Parathyroid adenoma (tissue), 2 donors: ENCODE measurements at regions not wholly inside any gene's neighbourhood (a gene's known extent, or its start where the extent isn't known, plus 50 kb on each side); places are given as distances from the start of the nearest gene placed in this dataset.

Source experiments
- H2AFZ ChIP-seq: fragments of 300-600 bp; sonication (generic); one replicate; pipeline ENCODE4 v1.7.0; 2017; ENCODE audit warnings: antibody characterized with exemption, mild to moderate bottlenecking
- H3K27ac ChIP-seq: fragments of 300-600 bp; sonication (generic); one replicate; pipeline ENCODE4 v1.7.0; 2017
- H3K27me3 ChIP-seq: fragments of 300-600 bp; sonication (generic); one replicate; pipeline ENCODE4 v1.7.0; 2017; ENCODE audit warnings: low read length; ENCODE audit not compliant: control insufficient read depth, insufficient read depth
- H3K36me3 ChIP-seq: fragments of 300-600 bp; sonication (generic); one replicate; pipeline ENCODE4 v1.7.0; 2017; ENCODE audit warnings: low read length; ENCODE audit not compliant: control insufficient read depth, insufficient read depth
- H3K4me1 ChIP-seq: fragments of 300-600 bp; sonication (generic); one replicate; pipeline ENCODE4 v1.7.0; 2017; ENCODE audit warnings: control low read depth
- H3K4me2 ChIP-seq: fragments of 300-600 bp; sonication (generic); one replicate; pipeline ENCODE4 v1.7.0; 2017; ENCODE audit warnings: low read length
- H3K4me3 ChIP-seq: fragments of 300-600 bp; sonication (generic); one replicate; pipeline ENCODE4 v1.7.0; 2017; ENCODE audit warnings: low read depth, low read length
- H3K79me2 ChIP-seq: fragments of 300-600 bp; sonication (generic); one replicate; pipeline ENCODE4 v1.7.0; 2017; ENCODE audit warnings: control low read depth
- H3K9ac ChIP-seq: fragments of 300-600 bp; sonication (generic); one replicate; pipeline ENCODE4 v1.7.0; 2017; ENCODE audit warnings: mild to moderate bottlenecking
- H3K9me3 ChIP-seq: fragments of 300-600 bp; sonication (generic); one replicate; pipeline ENCODE4 v1.7.0; 2017; ENCODE audit warnings: low read length; ENCODE audit not compliant: control insufficient read depth
- TF ChIP-seq, protein P1 (sequence below): fragments of 300-600 bp; sonication (generic); IDR thresholded peaks from one replicate; pipeline ENCODE4 v1.7.0; 2017; ENCODE audit warnings: antibody characterized with exemption, mild to moderate bottlenecking
- donor health status: primary hyperparathyroidism.

DNA sequence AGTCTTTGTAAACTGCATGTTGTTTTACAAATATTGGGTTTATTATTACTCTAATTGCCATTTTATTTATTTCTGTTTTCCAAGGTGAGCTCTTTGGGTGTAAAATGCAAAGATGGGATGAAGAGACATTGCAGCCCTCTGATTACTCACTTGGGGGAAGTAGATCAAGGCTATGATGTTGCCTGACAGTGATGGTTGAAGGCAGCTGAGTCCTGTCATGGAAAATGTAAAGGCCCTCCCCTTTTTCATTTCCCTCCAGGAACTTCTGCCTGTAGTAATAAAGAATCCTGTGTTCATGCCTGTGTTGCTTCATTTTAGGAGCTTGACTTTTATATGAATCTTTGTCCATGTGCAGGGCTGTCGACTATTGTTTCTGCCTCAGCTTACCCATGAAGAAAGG, 605.4 kb upstream of the CLINT1 start:
- Histone ChIP-seq H3K9me3 (no peaks in the 10 kb centered on the region), H3K79me2 (no peaks in the 10 kb centered on the region), H3K27ac (no peak overlapping the region), H3K9ac (no peak overlapping the region), H3K4me3 (no peak overlapping the region), H3K36me3 (no peaks in the 10 kb centered on the region), H2AFZ (no peak overlapping the region), H3K27me3 (no peaks in the 10 kb centered on the region), H3K4me2 (no peak overlapping the region), H3K4me1 (no peaks in the 10 kb centered on the region)
- TF ChIP-seq, protein P1, sequence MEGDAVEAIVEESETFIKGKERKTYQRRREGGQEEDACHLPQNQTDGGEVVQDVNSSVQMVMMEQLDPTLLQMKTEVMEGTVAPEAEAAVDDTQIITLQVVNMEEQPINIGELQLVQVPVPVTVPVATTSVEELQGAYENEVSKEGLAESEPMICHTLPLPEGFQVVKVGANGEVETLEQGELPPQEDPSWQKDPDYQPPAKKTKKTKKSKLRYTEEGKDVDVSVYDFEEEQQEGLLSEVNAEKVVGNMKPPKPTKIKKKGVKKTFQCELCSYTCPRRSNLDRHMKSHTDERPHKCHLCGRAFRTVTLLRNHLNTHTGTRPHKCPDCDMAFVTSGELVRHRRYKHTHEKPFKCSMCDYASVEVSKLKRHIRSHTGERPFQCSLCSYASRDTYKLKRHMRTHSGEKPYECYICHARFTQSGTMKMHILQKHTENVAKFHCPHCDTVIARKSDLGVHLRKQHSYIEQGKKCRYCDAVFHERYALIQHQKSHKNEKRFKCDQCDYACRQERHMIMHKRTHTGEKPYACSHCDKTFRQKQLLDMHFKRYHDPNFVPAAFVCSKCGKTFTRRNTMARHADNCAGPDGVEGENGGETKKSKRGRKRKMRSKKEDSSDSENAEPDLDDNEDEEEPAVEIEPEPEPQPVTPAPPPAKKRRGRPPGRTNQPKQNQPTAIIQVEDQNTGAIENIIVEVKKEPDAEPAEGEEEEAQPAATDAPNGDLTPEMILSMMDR: no peak

DNA sequence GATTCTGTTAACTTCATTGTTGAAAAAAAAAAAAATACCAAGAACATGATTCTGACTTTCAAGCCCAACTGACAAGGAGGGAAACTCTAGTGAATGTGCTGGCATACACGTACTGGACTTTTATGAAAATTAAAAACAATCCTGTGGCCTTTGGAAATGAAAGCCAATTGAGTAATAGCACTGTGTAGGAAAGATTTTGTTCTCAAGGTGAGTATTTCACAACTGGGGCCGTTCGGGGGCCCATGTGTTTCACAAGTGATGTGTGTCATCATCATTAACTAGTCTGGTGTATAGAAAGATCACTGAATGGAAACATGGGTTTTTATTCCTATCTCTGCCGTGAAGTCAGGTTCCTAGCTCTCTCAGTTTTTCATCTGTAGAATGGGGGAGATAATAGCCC, 605.0 kb upstream of the CLINT1 start:
- Histone ChIP-seq H3K27me3 (no peaks in the 10 kb centered on the region), H3K27ac (no peak overlapping the region), H3K4me1 (no peaks in the 10 kb centered on the region), H3K4me3 (no peak overlapping the region), H3K36me3 (no peaks in the 10 kb centered on the region), H2AFZ (no peak overlapping the region), H3K4me2 (no peak overlapping the region), H3K9me3 (no peaks in the 10 kb centered on the region), H3K9ac (no peak overlapping the region), H3K79me2 (no peaks in the 10 kb centered on the region)
- TF ChIP-seq, protein P1: no peak

DNA sequence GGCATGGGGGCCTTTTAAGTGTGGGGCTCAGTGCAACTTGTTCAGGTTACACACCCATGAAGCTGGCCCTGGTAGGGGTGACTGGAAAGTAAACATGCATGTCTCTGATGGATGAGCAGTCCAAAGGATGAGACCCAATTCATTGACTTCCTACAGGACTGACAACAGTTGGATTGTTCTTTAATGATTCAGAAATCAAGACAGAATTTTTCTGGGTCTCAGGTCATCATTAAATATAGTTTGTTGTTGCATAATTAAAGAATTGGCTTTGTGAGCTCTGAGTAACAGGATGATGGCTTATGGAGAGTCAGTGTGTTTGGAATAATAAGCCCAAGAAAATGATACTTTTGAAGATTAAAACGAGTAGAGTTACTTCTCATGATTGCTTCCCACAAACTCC, 604.2 kb upstream of the CLINT1 start:
- TF ChIP-seq, protein P1: no peak
- H3K27ac ChIP-seq: no peak overlapping the region
- H3K27me3 ChIP-seq: no peaks in the 10 kb centered on the region
- no peak overlapping the region for H2AFZ ChIP-seq
- no peak overlapping the region for H3K4me3 ChIP-seq
- no peak overlapping the region for H3K4me2 ChIP-seq
- H3K9ac ChIP-seq: no peak overlapping the region
- no peaks in the 10 kb centered on the region for H3K36me3 ChIP-seq
- no peaks in the 10 kb centered on the region for H3K4me1 ChIP-seq
- no peaks in the 10 kb centered on the region for H3K9me3 ChIP-seq
- H3K79me2 ChIP-seq: no peaks in the 10 kb centered on the region

DNA sequence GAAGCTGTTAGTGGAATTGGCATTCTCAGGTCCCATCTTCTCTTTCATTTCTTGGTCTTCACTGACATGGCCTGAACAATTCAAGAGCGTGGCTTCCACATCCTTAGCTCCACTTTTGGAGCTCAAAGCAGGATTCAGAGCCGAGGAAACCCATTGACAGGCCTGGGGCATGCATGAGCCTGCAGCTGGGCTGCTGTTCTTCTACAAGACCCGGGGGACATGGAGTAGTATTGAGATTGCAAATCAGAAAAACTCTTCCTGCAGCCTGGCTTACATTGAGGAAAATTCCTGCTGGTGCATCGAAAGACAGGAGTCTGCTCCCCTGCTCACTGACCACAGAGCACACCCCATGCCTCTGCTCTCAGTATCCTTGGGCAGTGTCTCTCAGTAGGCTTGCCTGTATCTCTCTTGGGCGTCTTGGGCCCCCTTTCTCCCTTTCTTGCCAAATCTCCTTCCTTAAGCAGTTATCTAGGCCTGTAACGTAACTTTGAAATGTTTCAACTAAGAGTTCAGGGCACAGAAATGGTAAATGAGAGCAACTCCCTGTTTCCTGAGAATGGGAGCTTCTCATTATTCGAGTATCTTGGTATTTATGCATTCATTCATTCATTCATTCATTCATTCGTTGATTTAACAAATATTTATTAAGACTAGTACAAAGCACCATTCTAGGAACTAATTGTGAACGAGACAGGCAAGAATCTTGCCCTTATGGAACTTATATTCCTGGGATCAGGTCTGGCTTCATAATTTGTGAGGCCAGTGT, 603.6 kb upstream of the CLINT1 start:
- H2AFZ ChIP-seq: no peak overlapping the region
- no peak overlapping the region for H3K9ac ChIP-seq
- H3K4me3 ChIP-seq: no peak overlapping the region
- no peaks in the 10 kb centered on the region for H3K9me3 ChIP-seq
- TF ChIP-seq, protein P1: no peak
- H3K36me3 ChIP-seq: no peaks in the 10 kb centered on the region
- no peaks in the 10 kb centered on the region for H3K4me1 ChIP-seq
- no peak overlapping the region for H3K4me2 ChIP-seq
- no peak overlapping the region for H3K27ac ChIP-seq
- no peaks in the 10 kb centered on the region for H3K79me2 ChIP-seq
- no peaks in the 10 kb centered on the region for H3K27me3 ChIP-seq
